ENCODE measurements at regions not wholly inside any gene's neighbourhood (a gene's known extent, or its start where the extent isn't known, plus 50 kb on each side); places are given as distances from the start of the nearest gene placed in this dataset.
A peak's percentile ranks its signal among the peaks of the same experiment; 100 is the strongest.

DNA sequence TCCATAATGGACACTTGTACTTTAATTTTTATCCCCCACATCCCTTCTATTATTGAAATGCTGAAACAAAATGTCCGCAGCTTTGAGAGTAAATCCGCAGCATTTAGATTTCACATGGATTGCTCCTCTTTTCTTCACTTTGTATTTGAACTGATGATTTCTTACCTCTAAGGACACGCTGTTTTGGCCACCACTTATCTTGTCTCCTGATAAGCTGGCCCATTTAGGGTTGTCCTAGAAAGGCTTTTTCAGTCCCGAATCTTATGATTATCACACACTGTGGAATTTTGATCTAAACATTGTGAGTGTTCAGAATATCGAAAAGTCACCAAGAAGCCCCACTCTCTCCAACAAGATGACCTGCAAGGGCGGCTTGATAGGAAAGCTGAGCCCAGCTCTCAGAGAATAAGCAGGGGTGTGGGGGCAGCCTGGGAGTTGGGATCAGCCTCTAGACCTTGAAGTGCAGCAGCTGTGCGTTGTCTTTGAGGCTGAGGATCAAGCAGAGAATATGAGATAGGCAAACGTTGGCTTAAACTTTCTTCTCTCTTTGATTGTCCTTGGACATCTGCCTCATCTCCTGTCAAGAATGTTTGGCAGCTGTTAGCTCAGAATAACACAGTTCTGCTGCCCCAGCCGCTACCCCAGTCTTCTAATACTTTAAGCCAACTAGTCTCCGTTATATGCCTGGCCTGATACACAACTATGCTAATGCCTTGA is 399.7 kb upstream of the NR2F2 start:
- no peak for DNase-seq (ENCODE audit: low read depth in 1 of 2, low spot score in 2 of 2)
- H3K27me3 ChIP-seq (replicated peaks), result no peaks in the 10 kb centered on the region
- 0 out of 2 replicates have a peak, but pooled peaks cover 3% of the 10 kb centered on the region for H3K9me3 ChIP-seq (replicated peaks)
- no peak overlapping the region for H3K27ac ChIP-seq
- H3K4me3 ChIP-seq, result no peak overlapping the region
- H3K4me1 ChIP-seq (replicated peaks), result peaks cover 7% of the 10 kb centered on the region; the same call in 1 of the 2 replicates
- no peaks in the 10 kb centered on the region for H3K36me3 ChIP-seq

DNA sequence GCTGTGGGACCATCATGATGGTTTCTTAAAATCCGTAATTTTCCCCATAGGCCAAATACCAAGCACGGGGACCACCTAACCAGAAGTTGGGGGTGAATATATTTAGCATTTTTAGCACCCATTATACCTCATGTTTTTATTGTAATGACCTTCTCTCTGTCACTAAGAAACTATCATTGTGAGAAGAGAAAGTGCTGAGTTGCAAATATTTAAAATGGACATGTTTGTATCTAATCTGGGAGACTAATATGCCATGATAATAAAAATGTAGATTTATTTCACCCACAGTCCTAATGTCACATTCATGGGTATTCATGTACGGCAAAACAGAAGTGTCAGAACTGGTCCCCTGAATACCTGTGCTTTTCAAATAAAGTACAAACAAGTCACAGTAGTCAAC is 398.9 kb upstream of the NR2F2 start:
- Histone ChIP-seq H3K4me1 (replicated peaks) (peaks cover 7% of the 10 kb centered on the region; the same call in 1 of the 2 replicates), H3K27ac (no peak overlapping the region), H3K36me3 (no peaks in the 10 kb centered on the region), H3K4me3 (no peak overlapping the region), H3K27me3 (replicated peaks) (no peaks in the 10 kb centered on the region), H3K9me3 (replicated peaks) (0 out of 2 replicates have a peak, but pooled peaks cover 3% of the 10 kb centered on the region)
- DNase-seq (ENCODE audit: low read depth in 1 of 2, low spot score in 2 of 2), result no peak

DNA sequence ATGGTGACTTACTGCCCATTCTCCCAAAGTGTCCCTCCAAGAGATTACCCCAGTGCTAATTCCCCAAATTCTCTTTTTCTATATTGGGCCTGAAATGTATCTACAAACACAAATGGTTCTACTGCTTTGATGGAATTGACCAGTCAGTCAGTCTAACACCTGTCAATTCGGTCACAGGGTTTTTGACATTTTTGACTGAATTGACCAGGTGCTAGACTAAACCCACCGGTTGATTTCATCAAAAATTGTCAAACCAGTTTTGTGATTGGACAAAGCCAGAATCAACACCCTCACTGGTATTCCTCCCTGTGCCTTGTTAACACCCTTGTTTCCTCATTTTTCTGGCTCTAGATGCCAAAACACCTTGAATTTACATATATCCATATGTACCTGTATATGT is 398.4 kb upstream of the NR2F2 start:
- H3K36me3 ChIP-seq, result no peaks in the 10 kb centered on the region
- H3K4me3 ChIP-seq, result no peak overlapping the region
- no peak overlapping the region for H3K27ac ChIP-seq
- DNase-seq (ENCODE audit: low read depth in 1 of 2, low spot score in 2 of 2), result no peak
- no peaks in the 10 kb centered on the region for H3K27me3 ChIP-seq (replicated peaks)
- H3K4me1 ChIP-seq (replicated peaks), result peaks cover 7% of the 10 kb centered on the region; the same call in 1 of the 2 replicates
- H3K9me3 ChIP-seq (replicated peaks), result 0 out of 2 replicates have a peak, but pooled peaks cover 3% of the 10 kb centered on the region

DNA sequence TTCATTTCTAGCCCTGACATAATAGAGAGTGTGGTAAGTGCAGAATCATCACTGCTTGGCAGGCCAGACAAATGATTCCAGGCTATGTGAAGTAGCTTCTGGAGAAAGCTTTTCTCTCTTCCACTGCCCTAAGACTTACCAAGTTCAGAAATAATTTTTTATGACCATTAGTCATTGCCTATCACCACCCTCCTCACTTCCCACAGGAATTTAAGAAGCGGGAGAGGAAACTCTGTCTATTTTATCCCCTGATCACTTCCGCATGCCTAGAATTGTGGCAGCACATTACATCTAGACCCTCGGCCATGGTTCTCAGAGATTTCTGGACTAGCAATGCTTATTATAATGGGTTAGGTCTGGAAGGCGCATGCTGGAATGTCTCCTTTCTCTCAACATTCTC is 397.8 kb upstream of the NR2F2 start:
- Histone ChIP-seq H3K27me3 (replicated peaks) (no peaks in the 10 kb centered on the region), H3K27ac (peak overlapping the region; percentile 18; the same call in 1 of the 2 replicates), H3K4me3 (no peak overlapping the region), H3K36me3 (no peaks in the 10 kb centered on the region), H3K4me1 (replicated peaks) (peaks cover 7% of the 10 kb centered on the region; the same call in 1 of the 2 replicates), H3K9me3 (replicated peaks) (0 out of 2 replicates have a peak, but pooled peaks cover 3% of the 10 kb centered on the region)
- peak in 1 of 2 experiments; percentile 35 for DNase-seq (ENCODE audit: low read depth in 1 of 2, low spot score in 2 of 2)

DNA sequence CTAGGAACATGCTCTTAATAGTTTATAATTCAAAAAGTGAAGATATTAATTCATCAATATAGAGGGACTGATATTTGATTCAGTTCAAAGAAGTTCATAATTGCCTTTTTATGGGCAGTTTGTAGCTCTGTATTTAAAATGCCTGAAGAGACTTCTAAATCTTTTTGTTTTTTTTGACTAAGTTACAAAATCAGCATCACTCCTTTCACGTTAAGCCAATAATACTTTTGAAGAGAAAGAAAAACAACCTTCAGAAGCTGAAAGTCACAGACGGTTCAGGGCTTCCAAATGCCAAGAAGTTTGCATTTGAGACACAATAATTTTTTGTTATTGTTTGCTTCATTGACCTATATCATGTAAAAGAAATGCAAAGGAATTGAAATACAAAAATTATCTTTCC is 394.6 kb upstream of the NR2F2 start:
- no peaks in the 10 kb centered on the region for H3K27me3 ChIP-seq (replicated peaks)
- H3K4me3 ChIP-seq, result no peak overlapping the region
- H3K9me3 ChIP-seq (replicated peaks), result 0 out of 2 replicates have a peak, but pooled peaks cover 3% of the 10 kb centered on the region
- DNase-seq (ENCODE audit: low read depth in 1 of 2, low spot score in 2 of 2), result no peak
- H3K36me3 ChIP-seq, result no peaks in the 10 kb centered on the region
- peaks cover 7% of the 10 kb centered on the region; the same call in 1 of the 2 replicates for H3K4me1 ChIP-seq (replicated peaks)
- H3K27ac ChIP-seq, result no peak overlapping the region

- no peak for DNase-seq (ENCODE audit: low read depth in 1 of 2, low spot score in 2 of 2)
- Histone ChIP-seq H3K4me3 (no peak overlapping the region), H3K27ac (no peak overlapping the region), H3K27me3 (replicated peaks) (no peaks in the 10 kb centered on the region), H3K36me3 (no peaks in the 10 kb centered on the region), H3K9me3 (replicated peaks) (0 out of 2 replicates have a peak, but pooled peaks cover 3% of the 10 kb centered on the region), H3K4me1 (replicated peaks) (peaks cover 7% of the 10 kb centered on the region; the same call in 1 of the 2 replicates)
Measured at GRCh38 chr15:95937128-95937528, 393.4 kb upstream of the NR2F2 start.

GRCh38 chr15:95940431-95940985 is 390.0 kb upstream of the NR2F2 start:
- Histone ChIP-seq H3K27me3 (replicated peaks) (no peaks in the 10 kb centered on the region), H3K4me3 (no peak overlapping the region), H3K9me3 (replicated peaks) (no peaks in the 10 kb centered on the region), H3K36me3 (no peaks in the 10 kb centered on the region), H3K27ac (no peak overlapping the region), H3K4me1 (replicated peaks) (no peaks in the 10 kb centered on the region)
- no peak for DNase-seq (ENCODE audit: low read depth in 1 of 2, low spot score in 2 of 2)

DNA sequence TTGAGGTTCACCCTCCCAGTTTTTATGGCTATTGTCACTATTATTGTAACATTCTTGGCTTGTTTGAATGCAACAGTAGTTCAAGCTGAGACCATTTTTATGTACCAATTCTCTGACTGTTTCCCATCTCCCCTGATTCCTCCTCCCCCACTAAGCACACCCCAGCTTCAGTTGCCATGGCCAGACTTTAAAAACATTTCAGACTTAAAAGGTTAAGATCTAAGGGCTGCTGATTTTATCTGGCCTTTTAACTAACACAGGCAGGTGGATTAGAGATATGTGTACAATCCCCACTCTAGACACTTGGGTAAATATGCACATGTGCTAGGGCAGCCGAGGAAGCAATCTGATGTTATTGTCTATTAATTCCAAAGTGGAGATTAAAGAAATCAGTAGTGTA is 386.3 kb upstream of the NR2F2 start:
- H3K27me3 ChIP-seq (replicated peaks), result no peaks in the 10 kb centered on the region
- H3K36me3 ChIP-seq, result no peaks in the 10 kb centered on the region
- no peaks in the 10 kb centered on the region for H3K9me3 ChIP-seq (replicated peaks)
- H3K27ac ChIP-seq, result no peak overlapping the region
- H3K4me3 ChIP-seq, result no peak overlapping the region
- DNase-seq (ENCODE audit: low read depth in 1 of 2, low spot score in 2 of 2), result no peak
- no peaks in the 10 kb centered on the region for H3K4me1 ChIP-seq (replicated peaks)

- H3K4me3 ChIP-seq, result no peak overlapping the region
- no peaks in the 10 kb centered on the region for H3K27me3 ChIP-seq (replicated peaks)
- H3K9me3 ChIP-seq (replicated peaks), result no peaks in the 10 kb centered on the region
- no peak for DNase-seq (ENCODE audit: low read depth in 1 of 2, low spot score in 2 of 2)
- H3K27ac ChIP-seq, result no peak overlapping the region
- no peaks in the 10 kb centered on the region for H3K4me1 ChIP-seq (replicated peaks)
- no peaks in the 10 kb centered on the region for H3K36me3 ChIP-seq
Measured at GRCh38 chr15:95944661-95945255, 385.7 kb upstream of the NR2F2 start.

DNA sequence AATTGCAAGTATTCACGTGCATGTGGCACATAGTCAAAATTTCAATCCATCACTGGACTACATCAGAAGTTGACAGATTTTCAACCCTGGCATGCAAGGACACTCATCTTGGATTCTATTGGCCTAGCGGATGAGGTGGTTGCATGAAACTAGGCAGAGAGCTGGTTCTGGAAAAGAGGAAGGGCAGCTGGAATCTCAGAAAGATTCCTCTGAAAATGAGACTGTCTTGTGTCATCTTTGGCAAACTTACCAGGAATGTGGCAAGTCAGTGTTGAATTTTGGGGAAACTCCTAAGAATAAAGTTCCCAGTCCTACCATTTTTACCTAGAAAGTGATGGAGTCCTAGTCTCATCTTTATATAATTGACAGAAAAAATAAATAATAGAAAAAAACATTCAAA is 384.3 kb upstream of the NR2F2 start:
- H3K36me3 ChIP-seq, result no peaks in the 10 kb centered on the region
- no peak for DNase-seq (ENCODE audit: low read depth in 1 of 2, low spot score in 2 of 2)
- H3K4me1 ChIP-seq (replicated peaks), result no peaks in the 10 kb centered on the region
- no peaks in the 10 kb centered on the region for H3K9me3 ChIP-seq (replicated peaks)
- no peaks in the 10 kb centered on the region for H3K27me3 ChIP-seq (replicated peaks)
- no peak overlapping the region for H3K4me3 ChIP-seq
- no peak overlapping the region for H3K27ac ChIP-seq

GRCh38 chr15:95946926-95947325 is 383.6 kb upstream of the NR2F2 start:
- Histone ChIP-seq H3K9me3 (replicated peaks) (no peaks in the 10 kb centered on the region), H3K27me3 (replicated peaks) (no peaks in the 10 kb centered on the region), H3K4me3 (no peak overlapping the region), H3K27ac (no peak overlapping the region), H3K4me1 (replicated peaks) (no peaks in the 10 kb centered on the region), H3K36me3 (no peaks in the 10 kb centered on the region)
- DNase-seq (ENCODE audit: low read depth in 1 of 2, low spot score in 2 of 2), result no peak

- Histone ChIP-seq H3K4me1 (replicated peaks) (no peaks in the 10 kb centered on the region), H3K27me3 (replicated peaks) (no peaks in the 10 kb centered on the region), H3K27ac (no peak overlapping the region), H3K9me3 (replicated peaks) (no peaks in the 10 kb centered on the region), H3K4me3 (no peak overlapping the region), H3K36me3 (no peaks in the 10 kb centered on the region)
- no peak for DNase-seq (ENCODE audit: low read depth in 1 of 2, low spot score in 2 of 2)
Measured at GRCh38 chr15:95948411-95948810, 382.1 kb upstream of the NR2F2 start.

GRCh38 chr15:95953032-95953431 is 377.5 kb upstream of the NR2F2 start:
- no peak overlapping the region for H3K27ac ChIP-seq
- no peaks in the 10 kb centered on the region for H3K36me3 ChIP-seq
- H3K4me3 ChIP-seq, result no peak overlapping the region
- no peaks in the 10 kb centered on the region for H3K9me3 ChIP-seq (replicated peaks)
- H3K27me3 ChIP-seq (replicated peaks), result no peaks in the 10 kb centered on the region
- no peaks in the 10 kb centered on the region for H3K4me1 ChIP-seq (replicated peaks)
- no peak for DNase-seq (ENCODE audit: low read depth in 1 of 2, low spot score in 2 of 2)

- no peaks in the 10 kb centered on the region for H3K36me3 ChIP-seq
- H3K4me3 ChIP-seq, result no peak overlapping the region
- H3K27ac ChIP-seq, result no peak overlapping the region
- H3K27me3 ChIP-seq (replicated peaks), result no peaks in the 10 kb centered on the region
- H3K9me3 ChIP-seq (replicated peaks), result no peaks in the 10 kb centered on the region
- no peaks in the 10 kb centered on the region for H3K4me1 ChIP-seq (replicated peaks)
- DNase-seq (ENCODE audit: low read depth in 1 of 2, low spot score in 2 of 2), result no peak
Measured at GRCh38 chr15:95957861-95958260, 372.6 kb upstream of the NR2F2 start.
